Fibroblast of lung (primary cell): ENCODE measurements at regions not wholly inside any gene's neighbourhood (a gene's known extent, or its start where the extent isn't known, plus 50 kb on each side); places are given as distances from the start of the nearest gene placed in this dataset.

Source experiments
- CTCF ChIP-seq, 2 donors: IDR thresholded peaks in 1 of 2; conservative IDR thresholded peaks in 1 of 2; 1 replicate in 1 of 2; 2 replicates in 1 of 2; pipeline ENCODE4 v1.5.1; 2011 to 2012; ENCODE audit warnings: low read length in 2 of 2, control low read depth in 1 of 2, inconsistent platforms in 1 of 2, low read depth in 1 of 2, mild to moderate bottlenecking in 1 of 2
- EZH2 ChIP-seq: IDR thresholded peaks from 2 replicates; pipeline ENCODE4 v1.5.1; 2012; ENCODE audit warnings: low read length, control low read depth, mild to moderate bottlenecking; ENCODE audit errors: missing control alignments

GRCh38 chr6:28675600-28675999 is 149.9 kb downstream of the GPX5 start:
- TF ChIP-seq CTCF (conservative IDR thresholded peaks at IDR 0.05 in 1 of 2, IDR thresholded peaks at IDR 0.05 in 1 of 2; ENCODE audit: low read depth in 1 of 2, low read length in 2 of 2) (no peak), EZH2 (no peak)
